Right hindlimb (tissue), 1 donor: ENCODE measurements at regions not wholly inside any gene's neighbourhood (a gene's known extent, or its start where the extent isn't known, plus 50 kb on each side); places are given as distances from the start of the nearest gene placed in this dataset.
"Not testable (repeated sequence)": the region's sequence is repeated elsewhere in the genome, so short reads cannot be mapped to it uniquely, and the experiment has no call there.

Source experiments
- DNase-seq: peaks from one replicate; pipeline ENCODE4 v3.0.0-alpha.2; 2018

- no peak for DNase-seq
Measured at GRCh38 chr6:92011681-92012245, 1407.6 kb downstream of the EPHA7 start.

- DNase-seq: no peak
Measured at GRCh38 chr6:92008757-92009502, 1410.4 kb downstream of the EPHA7 start.

GRCh38 chr6:92000112-92000511 lies 1413.2 kb upstream of the MAP3K7 start:
- DNase-seq: no peak

- no peak for DNase-seq
Measured at GRCh38 chr6:91994787-91995186, 1407.9 kb upstream of the MAP3K7 start.

- no peak for DNase-seq
Measured at GRCh38 chr6:91982559-91982958, 1395.7 kb upstream of the MAP3K7 start.

GRCh38 chr6:91976797-91977196 lies 1389.9 kb upstream of the MAP3K7 start:
- no peak for DNase-seq

GRCh38 chr6:91970700-91971099 lies 1383.8 kb upstream of the MAP3K7 start:
- no peak for DNase-seq

- DNase-seq: no peak
Measured at GRCh38 chr6:91965872-91966271, 1379.0 kb upstream of the MAP3K7 start.

GRCh38 chr6:91961671-91962070 lies 1374.8 kb upstream of the MAP3K7 start:
- no peak for DNase-seq

- DNase-seq: no peak
Measured at GRCh38 chr6:91961236-91961635, 1374.4 kb upstream of the MAP3K7 start.

GRCh38 chr6:91941838-91942237 lies 1355.0 kb upstream of the MAP3K7 start:
- DNase-seq: no peak

GRCh38 chr6:91940801-91941200 lies 1353.9 kb upstream of the MAP3K7 start:
- no peak for DNase-seq

GRCh38 chr6:91926827-91927226 lies 1340.0 kb upstream of the MAP3K7 start:
- DNase-seq: no peak

- DNase-seq: no peak
Measured at GRCh38 chr6:91926361-91926760, 1339.5 kb upstream of the MAP3K7 start.

- no peak for DNase-seq
Measured at GRCh38 chr6:91911945-91912344, 1325.1 kb upstream of the MAP3K7 start.

GRCh38 chr6:91904586-91905164 lies 1317.8 kb upstream of the MAP3K7 start:
- DNase-seq: no peak

GRCh38 chr6:91895599-91896285 lies 1308.9 kb upstream of the MAP3K7 start:
- DNase-seq: peak; percentile 33

- DNase-seq: no peak
Measured at GRCh38 chr6:91886183-91886795, 1299.4 kb upstream of the MAP3K7 start.

GRCh38 chr6:91881791-91882190 lies 1294.9 kb upstream of the MAP3K7 start:
- DNase-seq: not testable (repeated sequence)

- DNase-seq: no peak
Measured at GRCh38 chr6:91879386-91879995, 1292.6 kb upstream of the MAP3K7 start.

GRCh38 chr6:91877994-91878393 lies 1291.1 kb upstream of the MAP3K7 start:
- DNase-seq: no peak

- peak; percentile 69 for DNase-seq
Measured at GRCh38 chr6:91874971-91875370, 1288.1 kb upstream of the MAP3K7 start.
